ENCODE measurements at regions not wholly inside any gene's neighbourhood (a gene's known extent, or its start where the extent isn't known, plus 50 kb on each side); places are given as distances from the start of the nearest gene placed in this dataset.

- TF ChIP-seq, protein P1, sequence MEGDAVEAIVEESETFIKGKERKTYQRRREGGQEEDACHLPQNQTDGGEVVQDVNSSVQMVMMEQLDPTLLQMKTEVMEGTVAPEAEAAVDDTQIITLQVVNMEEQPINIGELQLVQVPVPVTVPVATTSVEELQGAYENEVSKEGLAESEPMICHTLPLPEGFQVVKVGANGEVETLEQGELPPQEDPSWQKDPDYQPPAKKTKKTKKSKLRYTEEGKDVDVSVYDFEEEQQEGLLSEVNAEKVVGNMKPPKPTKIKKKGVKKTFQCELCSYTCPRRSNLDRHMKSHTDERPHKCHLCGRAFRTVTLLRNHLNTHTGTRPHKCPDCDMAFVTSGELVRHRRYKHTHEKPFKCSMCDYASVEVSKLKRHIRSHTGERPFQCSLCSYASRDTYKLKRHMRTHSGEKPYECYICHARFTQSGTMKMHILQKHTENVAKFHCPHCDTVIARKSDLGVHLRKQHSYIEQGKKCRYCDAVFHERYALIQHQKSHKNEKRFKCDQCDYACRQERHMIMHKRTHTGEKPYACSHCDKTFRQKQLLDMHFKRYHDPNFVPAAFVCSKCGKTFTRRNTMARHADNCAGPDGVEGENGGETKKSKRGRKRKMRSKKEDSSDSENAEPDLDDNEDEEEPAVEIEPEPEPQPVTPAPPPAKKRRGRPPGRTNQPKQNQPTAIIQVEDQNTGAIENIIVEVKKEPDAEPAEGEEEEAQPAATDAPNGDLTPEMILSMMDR (IDR thresholded peaks at IDR 0.05) = no peak
- no peak for TF ChIP-seq EP300 (IDR thresholded peaks at IDR 0.05)
- TF ChIP-seq POLR2AphosphoS5 (IDR thresholded peaks at IDR 0.05) = no peak
- no peak for TF ChIP-seq POLR2A (IDR thresholded peaks at IDR 0.05)
These were observed 321.0 kb downstream of the DLEU7 start for GRCh38 chr13:50522506-50522905.
